Thoracic aorta (tissue), 2 donors: ENCODE measurements at regions not wholly inside any gene's neighbourhood (a gene's known extent, or its start where the extent isn't known, plus 50 kb on each side); places are given as distances from the start of the nearest gene placed in this dataset.

ENCODE experiments used
- ATAC-seq: fragments of 150-250 bp; one replicate; pipeline ENCODE4 v1.8.0; 2017; ENCODE audit warnings: low read depth; ENCODE audit not compliant: insufficient number of reproducible peaks, low FRiP score
- DNase-seq: peaks from one replicate; pipeline ENCODE4 v3.0.0-alpha.2; 2020; ENCODE audit warnings: low spot score
- H3K27ac ChIP-seq, 2 donors: fragments of 200-600 bp; sonication (generic); 1 replicate in 1 of 2; 2 replicates in 1 of 2; pipeline ENCODE4 v1.5.1; 2016; ENCODE audit warnings: mild to moderate bottlenecking in 2 of 2, moderate library complexity in 2 of 2
- H3K27me3 ChIP-seq: fragments of 200-600 bp; sonication (generic); replicated peaks from 2 replicates; pipeline ENCODE4 v1.6.0; 2016; ENCODE audit warnings: mild to moderate bottlenecking; ENCODE audit not compliant: insufficient read depth
- H3K36me3 ChIP-seq: fragments of 200-600 bp; sonication (generic); one replicate; pipeline ENCODE4 v1.5.1; 2016
- H3K4me1 ChIP-seq, 2 donors: fragments of 200-600 bp; sonication (generic); 1 replicate in 1 of 2; 2 replicates in 1 of 2; pipeline versions ENCODE4 v1.5.1 to v1.6.0; 2016; ENCODE audit warnings: low read depth in 2 of 2, mild to moderate bottlenecking in 1 of 2; ENCODE audit not compliant: control insufficient read depth in 1 of 2
- H3K4me3 ChIP-seq: fragments of 200-600 bp; sonication (generic); 2 replicates; pipeline ENCODE4 v1.5.1; 2016; ENCODE audit warnings: mild to moderate bottlenecking
- H3K9me3 ChIP-seq: fragments of 200-600 bp; sonication (generic); 2 replicates; pipeline ENCODE4 v1.5.1; 2016
- CTCF ChIP-seq: fragments of 200-600 bp; sonication (generic); IDR thresholded peaks from one replicate; pipeline ENCODE4 v1.5.1; 2019; ENCODE audit warnings: antibody characterized with exemption

- TF ChIP-seq CTCF: no peak
- ATAC-seq (no peak), DNase-seq (no peak)
- Histone ChIP-seq H3K36me3 (no peaks in the 10 kb centered on the region), H3K4me1 (peaks cover 1 to 39% of the 10 kb centered on the region in 2 donors), H3K27me3 (no peaks in the 10 kb centered on the region), H3K4me3 (peak overlapping the region; percentile 41), H3K27ac (no peak overlapping the region), H3K9me3 (no peaks in the 10 kb centered on the region)
These were observed 443.4 kb downstream of the MIAT start for GRCh38 chr22:27100789-27101188.

- H3K4me3 ChIP-seq: peak overlapping the region; percentile 41
- no peak overlapping the region for H3K27ac ChIP-seq
- no peaks in the 10 kb centered on the region for H3K9me3 ChIP-seq
- DNase-seq (no peak), ATAC-seq (no peak)
- no peak for TF ChIP-seq CTCF
- no peaks in the 10 kb centered on the region for H3K27me3 ChIP-seq
- H3K4me1 ChIP-seq: peaks cover 6 to 44% of the 10 kb centered on the region in 2 donors
- H3K36me3 ChIP-seq: no peaks in the 10 kb centered on the region
These were observed 443.9 kb downstream of the MIAT start for GRCh38 chr22:27101288-27101687.

- peak overlapping the region; percentile 80 to 87 for H3K27ac ChIP-seq
- TF ChIP-seq CTCF: no peak
- DNase-seq (no peak), ATAC-seq (no peak)
- no peaks in the 10 kb centered on the region for H3K36me3 ChIP-seq
- peaks cover 34 to 75% of the 10 kb centered on the region in 2 donors for H3K4me1 ChIP-seq
- no peaks in the 10 kb centered on the region for H3K9me3 ChIP-seq
- H3K4me3 ChIP-seq: no peak overlapping the region
- H3K27me3 ChIP-seq: no peaks in the 10 kb centered on the region
These were observed 447.1 kb downstream of the MIAT start for GRCh38 chr22:27104449-27104848.

GRCh38 chr22:27105142-27106025 is 448.0 kb downstream of the MIAT start:
- no peak for TF ChIP-seq CTCF
- ATAC-seq (peak; percentile 42), DNase-seq (peak; percentile 60)
- Histone ChIP-seq H3K9me3 (no peaks in the 10 kb centered on the region), H3K36me3 (no peaks in the 10 kb centered on the region), H3K4me1 (peaks cover 34 to 84% of the 10 kb centered on the region in 2 donors), H3K27ac (peak overlapping the region; percentile 80 to 87), H3K27me3 (no peaks in the 10 kb centered on the region), H3K4me3 (no peak overlapping the region)

- Histone ChIP-seq H3K27me3 (no peaks in the 10 kb centered on the region), H3K4me1 (peaks cover 42 to 93% of the 10 kb centered on the region in 2 donors), H3K36me3 (no peaks in the 10 kb centered on the region), H3K4me3 (no peak overlapping the region), H3K27ac (peak overlapping the region; percentile 80 to 87), H3K9me3 (no peaks in the 10 kb centered on the region)
- no peak for DNase-seq
- ATAC-seq: no peak
- TF ChIP-seq CTCF: no peak
These were observed 449.6 kb downstream of the MIAT start for GRCh38 chr22:27106985-27107384.
